HepG2 (cell line): ENCODE measurements at regions not wholly inside any gene's neighbourhood (a gene's known extent, or its start where the extent isn't known, plus 50 kb on each side); places are given as distances from the start of the nearest gene placed in this dataset.

Experiments used
- ATAC-seq: fragments of 200-7000 bp; cut with Tn5 transposase; 3 replicates; pipeline ENCODE4 v1.9.1; 2020; ENCODE audit warnings: mild to moderate bottlenecking, moderate library complexity
- BruUV-seq: library from RNA; stranded (reverse); fragments of 400-500 nt; replicated peaks from 2 replicates; lab custom pipeline; 2021; lab: Mats Ljungman, UMichigan
- CTCF ChIA-PET: fragments of 300-600 bp; formaldehyde crosslinking; extraction: SDS; loops from one replicate; lab custom pipeline; 2021; ENCODE audit warnings: low total read pairs, inconsistent platforms, low intra/inter-chr PET ratio; lab: Yijun Ruan, JAX
- POLR2A ChIA-PET: fragments of 350-600 bp; sonication (Branson Sonifier 250); formaldehyde crosslinking; loops from one replicate; lab custom pipeline; 2020; ENCODE audit warnings: antibody characterized with exemption, inconsistent platforms; lab: Yijun Ruan, JAX
- DNase-seq: peaks from one replicate; pipeline ENCODE4 v3.0.0-alpha.2; 2015; ENCODE audit warnings: low spot score
- FAIRE-seq: peaks from 3 replicates; lab custom pipeline; 2011; peaks lifted over from hg19 to GRCh38; lab: Jason Lieb, UNC
- H2AFZ ChIP-seq: one replicate; pipeline ENCODE4 v1.6.1; 2011; ENCODE audit warnings: low read length, inconsistent platforms
- H3K27ac ChIP-seq: fragments of 300-600 bp; 3 replicates; pipeline ENCODE4 v1.8.0; 2011; ENCODE audit warnings: mixed run types, mild to moderate bottlenecking, mixed read lengths, low read length, inconsistent platforms; ENCODE audit not compliant: insufficient read depth; ENCODE audit errors: extremely low read length
- H3K27me3 ChIP-seq, 2 experiments: fragments of 200-600 bp in 1 of 2; 2 replicates in 1 of 2; 3 replicates in 1 of 2; pipeline versions ENCODE4 v1.6.0 to v1.8.0; 2011; ENCODE audit warnings: low read length in 2 of 2, mild to moderate bottlenecking in 2 of 2, moderate library complexity in 2 of 2, inconsistent platforms in 1 of 2; ENCODE audit not compliant: insufficient read depth in 2 of 2, control insufficient read depth in 1 of 2
- H3K36me3 ChIP-seq, 2 experiments: fragments of 200-600 bp in 1 of 2; replicated peaks in 1 of 2; 2 replicates in 1 of 2; 3 replicates in 1 of 2; pipeline versions ENCODE4 v1.5.1 to v1.8.0; 2011; ENCODE audit warnings: low read length in 2 of 2, inconsistent platforms in 1 of 2; ENCODE audit not compliant: insufficient read depth in 2 of 2, control insufficient read depth in 1 of 2
- H3K4me1 ChIP-seq: 2 replicates; pipeline ENCODE4 v1.5.1; 2012; ENCODE audit warnings: low read length, inconsistent platforms; ENCODE audit not compliant: insufficient read depth
- H3K4me2 ChIP-seq: 2 replicates; pipeline ENCODE4 v1.6.0; 2011; ENCODE audit warnings: low read depth, low read length, inconsistent platforms
- H3K4me3 ChIP-seq, 3 experiments: fragments of 200-600 bp in 1 of 3; sonication (generic), shearing (Covaris generic) in 1 of 3; replicated peaks in 1 of 3; 2 replicates each; pipeline ENCODE4 v1.5.1; 2011 to 2016; ENCODE audit warnings: low read length in 3 of 3, inconsistent platforms in 2 of 3, low read depth in 2 of 3, mild to moderate bottlenecking in 2 of 3, control low read depth in 1 of 3, mixed read lengths in 1 of 3; ENCODE audit not compliant: insufficient read depth in 1 of 3
- H3K79me2 ChIP-seq: one replicate; pipeline ENCODE4 v1.6.1; 2011; ENCODE audit warnings: low read length, inconsistent platforms; ENCODE audit not compliant: insufficient read depth
- H3K9ac ChIP-seq: 2 replicates; pipeline ENCODE4 v1.6.0; 2011; ENCODE audit warnings: mild to moderate bottlenecking, low read depth, low read length, inconsistent platforms; ENCODE audit not compliant: insufficient read depth
- H3K9me3 ChIP-seq: 2 replicates; pipeline ENCODE4 v1.5.1; 2012; ENCODE audit warnings: mild to moderate bottlenecking, low read length
- H4K20me1 ChIP-seq: 2 replicates; pipeline ENCODE4 v1.6.0; 2011; ENCODE audit warnings: inconsistent platforms, mild to moderate bottlenecking, low read length, moderate library complexity; ENCODE audit not compliant: insufficient read depth
- AGO1 ChIP-seq: fragments of 200-400 bp; formaldehyde crosslinking; IDR thresholded peaks from 2 replicates; pipeline ENCODE4 v1.6.1; 2017; ENCODE audit warnings: mild to moderate bottlenecking, low read depth, low read length, moderate library complexity; ENCODE audit not compliant: poor library complexity, severe bottlenecking
- AKAP8 ChIP-seq: sonication (generic); formaldehyde crosslinking; IDR thresholded peaks from 2 replicates; pipeline ENCODE4 v1.5.1; 2020; ENCODE audit warnings: mild to moderate bottlenecking, missing genetic modification reagents
- KMT2A ChIP-seq: sonication (generic); formaldehyde crosslinking; IDR thresholded peaks from 2 replicates; pipeline ENCODE4 v1.4.0; 2020; ENCODE audit warnings: missing genetic modification reagents
- SAFB2 ChIP-seq: sonication (generic); formaldehyde crosslinking; IDR thresholded peaks from 2 replicates; pipeline ENCODE4 v1.5.1; 2020; ENCODE audit warnings: missing genetic modification reagents, low read depth, mild to moderate bottlenecking, borderline replicate concordance
- SATB2 ChIP-seq: sonication (generic); formaldehyde crosslinking; IDR thresholded peaks from 2 replicates; pipeline ENCODE4 v1.5.0; 2020; ENCODE audit warnings: missing genetic modification reagents
- SKIL ChIP-seq: sonication (generic); formaldehyde crosslinking; IDR thresholded peaks from 2 replicates; pipeline ENCODE4 v1.8.0; 2022; ENCODE audit warnings: missing genetic modification reagents, mild to moderate bottlenecking, moderate library complexity, borderline replicate concordance
- SOX13 ChIP-seq, 3 experiments: fragments of 450-650 bp in 1 of 3; sonication (generic) in 1 of 3; formaldehyde crosslinking in 1 of 3; IDR thresholded peaks in 2 of 3; conservative IDR thresholded peaks in 1 of 3; 2 replicates each; pipeline versions ENCODE4 v1.5.0 to v1.6.1; 2016 to 2020; ENCODE audit warnings: antibody characterized with exemption in 1 of 3, mild to moderate bottlenecking in 1 of 3, missing compliant biosample characterization in 1 of 3, missing genetic modification reagents in 1 of 3, moderate library complexity in 1 of 3
- TCF7 ChIP-seq: sonication (generic); IDR thresholded peaks from 2 replicates; pipeline ENCODE4 v1.6.1; 2016; ENCODE audit warnings: antibody characterized with exemption, low read depth
- TCF7L2 ChIP-seq: IDR thresholded peaks from 2 replicates; pipeline ENCODE4 v1.6.1; 2011; ENCODE audit warnings: mild to moderate bottlenecking, low read depth, low read length, moderate library complexity
- USF2 ChIP-seq, 2 experiments: sonication (generic) in 1 of 2; formaldehyde crosslinking in 1 of 2; IDR thresholded peaks; 2 replicates each; pipeline versions ENCODE4 v1.5.1 to v1.6.1; 2011 to 2020; ENCODE audit warnings: borderline replicate concordance in 1 of 2, low read depth in 1 of 2, low read length in 1 of 2, mild to moderate bottlenecking in 1 of 2, missing genetic modification reagents in 1 of 2, moderate library complexity in 1 of 2
- ZBTB38 ChIP-seq: sonication (generic); formaldehyde crosslinking; IDR thresholded peaks from 2 replicates; pipeline ENCODE4 v1.5.1; 2020; ENCODE audit warnings: mild to moderate bottlenecking, missing genetic modification reagents
- ZFP37 ChIP-seq: sonication (generic); formaldehyde crosslinking; IDR thresholded peaks from 2 replicates; pipeline ENCODE4 v1.4.0; 2020; ENCODE audit warnings: missing genetic modification reagents, borderline replicate concordance
- ZFP62 ChIP-seq: sonication (generic); formaldehyde crosslinking; IDR thresholded peaks from 2 replicates; pipeline ENCODE4 v1.4.0; 2020; ENCODE audit warnings: missing genetic modification reagents
- ZNF17 ChIP-seq: sonication (generic); formaldehyde crosslinking; IDR thresholded peaks from 2 replicates; pipeline ENCODE4 v1.5.0; 2020; ENCODE audit warnings: mild to moderate bottlenecking, missing genetic modification reagents
- ZNF367 ChIP-seq: sonication (generic); formaldehyde crosslinking; IDR thresholded peaks from 2 replicates; pipeline ENCODE4 v1.4.0; 2020; ENCODE audit warnings: missing genetic modification reagents, borderline replicate concordance
- ZNF652 ChIP-seq: IDR thresholded peaks from 2 replicates; pipeline ENCODE4 v1.6.1; 2016; ENCODE audit warnings: low read depth, borderline replicate concordance
- WGBS: methylation state at CpG from one replicate; pipeline ENCODE4 v1.1.6; 2017; ENCODE audit warnings: low lambda C conversion rate; 5-methylcytosine and 5-hydroxymethylcytosine counted together
- in situ Hi-C: cut with HindIII; loops from 2 replicates; pipeline ENCODE4 v1.10.0; 2017; ENCODE audit warnings: low pct_unique_long_range_greater_than_20kb; ENCODE audit not compliant: extremely low pct_ligation_motif_present
- intact Hi-C: fragments of 100-400 bp; cut with micrococcal nuclease; formaldehyde crosslinking; loops from one replicate; pipeline ENCODE4 v1.10.0; 2022; ENCODE audit not compliant: unreplicated experiment

DNA sequence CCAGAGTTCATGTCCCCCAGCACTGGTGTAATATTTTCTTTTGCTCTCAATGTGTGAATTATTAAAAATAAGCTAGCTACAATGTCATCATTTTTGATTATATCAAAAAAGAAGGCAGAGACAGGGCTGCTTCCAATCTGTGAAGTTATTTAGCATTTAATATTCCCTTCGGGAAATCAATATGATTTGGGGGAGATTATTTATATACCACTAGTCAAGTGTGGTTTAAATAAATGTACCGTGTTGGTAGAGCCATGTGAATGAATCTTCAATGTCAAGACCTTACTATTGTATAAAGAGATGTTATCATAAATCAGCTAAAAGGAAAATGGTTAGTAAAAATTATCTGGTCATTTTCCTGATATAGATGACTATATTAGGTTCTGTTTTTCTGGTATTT, 87.4 kb upstream of the MID1 start:
- Histone ChIP-seq H3K4me1 (no peaks in the 10 kb centered on the region), H3K4me3 (no peak overlapping the region), H3K36me3 (no peaks in the 10 kb centered on the region), H3K27me3 (no peaks in the 10 kb centered on the region), H3K9ac (no peak overlapping the region), H2AFZ (no peak overlapping the region), H3K9me3 (no peaks in the 10 kb centered on the region), H3K4me2 (no peak overlapping the region), H3K79me2 (no peaks in the 10 kb centered on the region), H3K27ac (no peak overlapping the region)
- no CpG with 5 or more reads among the region's 2 CpGs for WGBS
- intact Hi-C loops: no loop called here
- FAIRE-seq: no peak
- no TSS peak for BruUV-seq
- ATAC-seq: no peak
- POLR2A ChIA-PET: no interaction called here
- in situ Hi-C loops: no loop called here
- TF ChIP-seq KMT2A (CRISPR knock-in tag): no peak
- no peak for TF ChIP-seq TCF7
- no peak for TF ChIP-seq ZBTB38 (CRISPR knock-in tag)
- no peak for TF ChIP-seq SKIL (CRISPR knock-in tag)
- no peak for TF ChIP-seq ZFP62
- TF ChIP-seq, all 625 proteins: peak for 0
- H4K20me1 ChIP-seq: no peaks in the 10 kb centered on the region
- no peak for DNase-seq
- CTCF ChIA-PET: no interaction called here

DNA sequence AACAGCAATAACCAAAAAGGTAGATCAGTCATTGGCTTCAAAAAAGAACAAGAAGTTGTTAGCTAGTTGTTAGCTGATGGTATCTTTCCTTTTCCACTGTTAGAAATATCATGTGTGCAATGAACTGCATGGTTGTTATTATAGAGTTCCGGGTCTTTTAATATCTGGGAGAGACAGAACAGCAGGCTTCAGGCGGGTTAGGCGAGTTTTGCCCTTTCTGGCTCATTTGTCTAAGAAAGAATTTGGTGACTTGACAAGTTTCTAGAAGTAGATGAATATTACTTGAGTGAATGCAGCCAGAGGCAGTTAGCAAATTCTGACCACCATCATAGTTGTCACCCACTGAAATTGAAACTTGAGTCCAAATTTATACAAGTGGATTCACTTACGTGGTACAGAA, 88.9 kb upstream of the MID1 start:
- ChIA-PET POLR2A (no interaction called here), CTCF (no interaction called here)
- no peak for DNase-seq
- Histone ChIP-seq H3K9me3 (no peaks in the 10 kb centered on the region), H2AFZ (no peak overlapping the region), H3K4me1 (no peaks in the 10 kb centered on the region), H3K9ac (no peak overlapping the region), H3K79me2 (no peaks in the 10 kb centered on the region), H3K36me3 (no peaks in the 10 kb centered on the region), H3K27me3 (no peaks in the 10 kb centered on the region), H3K4me2 (no peak overlapping the region), H3K27ac (no peak overlapping the region), H4K20me1 (no peaks in the 10 kb centered on the region), H3K4me3 (no peak overlapping the region)
- in situ Hi-C loops: no loop called here
- ATAC-seq: no peak
- no peak for FAIRE-seq
- WGBS: no CpG with 5 or more reads among the region's 4 CpGs
- no TSS peak for BruUV-seq
- intact Hi-C loops: no loop called here
- TF ChIP-seq USF2 (IDR thresholded peaks at IDR 0.05; ENCODE audit: low read depth, low read length) (no peak), USF2 (CRISPR knock-in tag; IDR thresholded peaks at IDR 0.05; ENCODE audit: borderline replicate concordance) (no peak), AGO1 (no peak), SOX13 (IDR thresholded peaks at IDR 0.05) (no peak), SOX13 (CRISPR knock-in tag; conservative IDR thresholded peaks at IDR 0.05 in 1 of 2, IDR thresholded peaks at IDR 0.05 in 1 of 2) (no peak), ZNF367 (CRISPR knock-in tag) (no peak), TCF7L2 (no peak), SAFB2 (CRISPR knock-in tag) (no peak), AKAP8 (CRISPR knock-in tag) (no peak), ZNF652 (CRISPR knock-in tag) (no peak), ZFP37 (CRISPR knock-in tag) (no peak), ZNF17 (CRISPR knock-in tag) (no peak), SATB2 (CRISPR knock-in tag) (no peak)
